Loucy (cell line): ENCODE measurements at regions not wholly inside any gene's neighbourhood (a gene's known extent, or its start where the extent isn't known, plus 50 kb on each side); places are given as distances from the start of the nearest gene placed in this dataset.

Source experiments
- H2AFZ ChIP-seq: fragments of 200-600 bp; sonication (generic); 2 replicates; pipeline ENCODE4 v1.6.0; 2016; ENCODE audit warnings: antibody characterized with exemption, mild to moderate bottlenecking, low read length, moderate library complexity
- H3F3A ChIP-seq: fragments of 200-600 bp; 2 replicates; pipeline ENCODE4 v1.6.0; 2016; ENCODE audit warnings: antibody characterized with exemption, low read depth, mild to moderate bottlenecking
- H3K27me3 ChIP-seq: fragments of 200-600 bp; sonication (generic); 2 replicates; pipeline ENCODE4 v1.6.1; 2014; ENCODE audit warnings: low read length, mild to moderate bottlenecking; ENCODE audit not compliant: insufficient read depth, poor library complexity, severe bottlenecking
- H3K36me3 ChIP-seq: fragments of 200-600 bp; sonication (generic); 2 replicates; pipeline ENCODE4 v1.6.1; 2016; ENCODE audit warnings: low read length; ENCODE audit not compliant: insufficient read depth
- H3K4me1 ChIP-seq: fragments of 200-600 bp; sonication (generic); 2 replicates; pipeline ENCODE4 v1.5.1; 2014; ENCODE audit warnings: low read length, mild to moderate bottlenecking; ENCODE audit not compliant: insufficient read depth, poor library complexity, severe bottlenecking
- H3K4me2 ChIP-seq: fragments of 200-600 bp; sonication (generic); 2 replicates; pipeline ENCODE4 v1.6.0; 2014; ENCODE audit warnings: antibody characterized with exemption, low read length, low read depth, mild to moderate bottlenecking; ENCODE audit not compliant: poor library complexity, severe bottlenecking
- H3K4me3 ChIP-seq: fragments of 200-600 bp; sonication (generic); 2 replicates; pipeline ENCODE4 v1.5.1; 2014; ENCODE audit warnings: low read length, mild to moderate bottlenecking, mixed read lengths; ENCODE audit not compliant: poor library complexity, severe bottlenecking
- H3K79me2 ChIP-seq: fragments of 200-600 bp; sonication (generic); 2 replicates; pipeline ENCODE4 v1.6.1; 2014; ENCODE audit warnings: low read length; ENCODE audit not compliant: insufficient read depth
- H3K9ac ChIP-seq: fragments of 200-600 bp; sonication (generic); 2 replicates; pipeline ENCODE4 v1.6.0; 2014; ENCODE audit warnings: mild to moderate bottlenecking, low read depth, low read length, moderate library complexity; ENCODE audit not compliant: poor library complexity, severe bottlenecking
- H3K9me2 ChIP-seq: fragments of 200-600 bp; sonication (generic); replicated peaks from 2 replicates; pipeline ENCODE4 v1.6.1; 2016; ENCODE audit warnings: low read depth, low read length, mixed read lengths
- H3K9me3 ChIP-seq: fragments of 200-600 bp; sonication (generic); 2 replicates; pipeline ENCODE4 v1.6.1; 2014; ENCODE audit warnings: mild to moderate bottlenecking, antibody characterized with exemption, low read length, low read depth; ENCODE audit not compliant: insufficient read depth
- H4K20me1 ChIP-seq: fragments of 200-600 bp; sonication (generic); 2 replicates; pipeline ENCODE4 v1.6.0; 2014; ENCODE audit warnings: antibody characterized with exemption, low read length, mild to moderate bottlenecking; ENCODE audit not compliant: insufficient read depth, poor library complexity, severe bottlenecking
- CTCF ChIP-seq: fragments of 200-600 bp; sonication (generic); conservative IDR thresholded peaks from 2 replicates; pipeline ENCODE4 v1.5.1; 2014; ENCODE audit warnings: mild to moderate bottlenecking, antibody characterized with exemption, low read length
- EZH2phosphoT487 ChIP-seq: fragments of 200-600 bp; IDR thresholded peaks from 2 replicates; pipeline ENCODE4 v1.6.1; 2018; ENCODE audit warnings: antibody characterized with exemption, mild to moderate bottlenecking, moderate library complexity, borderline replicate concordance

GRCh38 chr4:11866391-11866790 is 437.7 kb upstream of the HS3ST1 start:
- no peak overlapping the region for H3K4me2 ChIP-seq
- no peaks in the 10 kb centered on the region for H3K4me1 ChIP-seq

GRCh38 chr4:11860996-11861395 is 432.3 kb upstream of the HS3ST1 start:
- no peak overlapping the region for H3K4me3 ChIP-seq
- H4K20me1 ChIP-seq: no peaks in the 10 kb centered on the region
- no peaks in the 10 kb centered on the region for H3K79me2 ChIP-seq
- H2AFZ ChIP-seq: no peak overlapping the region
- no peaks in the 10 kb centered on the region for H3K4me1 ChIP-seq
- TF ChIP-seq CTCF: no peak
- TF ChIP-seq EZH2phosphoT487: no peak
- no peaks in the 10 kb centered on the region for H3K9me3 ChIP-seq
- H3F3A ChIP-seq: no peaks in the 10 kb centered on the region
- H3K9me2 ChIP-seq: no peaks in the 10 kb centered on the region
- H3K27me3 ChIP-seq: no peaks in the 10 kb centered on the region
- no peaks in the 10 kb centered on the region for H3K36me3 ChIP-seq
- H3K9ac ChIP-seq: no peak overlapping the region
- no peak overlapping the region for H3K4me2 ChIP-seq

More at GRCh38 chr4:11866391-11866790, 437.7 kb upstream of the HS3ST1 start:
- no peak for TF ChIP-seq CTCF
- TF ChIP-seq EZH2phosphoT487: no peak
- no peak overlapping the region for H3K4me3 ChIP-seq
- H3K27me3 ChIP-seq: no peaks in the 10 kb centered on the region
- no peaks in the 10 kb centered on the region for H3K36me3 ChIP-seq
- H3K9ac ChIP-seq: no peak overlapping the region
- H3K79me2 ChIP-seq: no peaks in the 10 kb centered on the region
- H3F3A ChIP-seq: no peaks in the 10 kb centered on the region
- no peaks in the 10 kb centered on the region for H4K20me1 ChIP-seq
- H2AFZ ChIP-seq: no peak overlapping the region
- H3K9me2 ChIP-seq: no peaks in the 10 kb centered on the region
- H3K9me3 ChIP-seq: no peaks in the 10 kb centered on the region

- Histone ChIP-seq H3K9ac (no peak overlapping the region), H2AFZ (no peak overlapping the region), H3K79me2 (no peaks in the 10 kb centered on the region), H3F3A (no peaks in the 10 kb centered on the region), H3K4me3 (no peak overlapping the region), H3K4me1 (no peaks in the 10 kb centered on the region), H3K9me2 (no peaks in the 10 kb centered on the region), H3K9me3 (no peaks in the 10 kb centered on the region), H3K4me2 (no peak overlapping the region), H3K36me3 (no peaks in the 10 kb centered on the region), H4K20me1 (no peaks in the 10 kb centered on the region), H3K27me3 (no peaks in the 10 kb centered on the region)
- no peak for TF ChIP-seq EZH2phosphoT487
- TF ChIP-seq CTCF: no peak
Observed at GRCh38 chr4:11857881-11858280, 429.2 kb upstream of the HS3ST1 start.
